WI38 (cell line): ENCODE measurements at regions not wholly inside any gene's neighbourhood (a gene's known extent, or its start where the extent isn't known, plus 50 kb on each side); places are given as distances from the start of the nearest gene placed in this dataset.
"Not testable (repeated sequence)": the region's sequence is repeated elsewhere in the genome, so short reads cannot be mapped to it uniquely, and the experiment has no call there.

Experiments used
- H3K4me3 ChIP-seq: 2 replicates; pipeline ENCODE4 v1.5.1; 2011; ENCODE audit warnings: low read depth, mild to moderate bottlenecking, control low read depth, low read length
- TF ChIP-seq, protein P1 (sequence below): IDR thresholded peaks from 2 replicates; pipeline ENCODE4 v1.5.1; 2012; ENCODE audit warnings: low read depth, mild to moderate bottlenecking, control low read depth, low read length

GRCh38 chr16:64695684-64696083 lies 426.2 kb downstream of the CDH11 start:
- H3K4me3 ChIP-seq: no peak overlapping the region
- TF ChIP-seq, protein P1, sequence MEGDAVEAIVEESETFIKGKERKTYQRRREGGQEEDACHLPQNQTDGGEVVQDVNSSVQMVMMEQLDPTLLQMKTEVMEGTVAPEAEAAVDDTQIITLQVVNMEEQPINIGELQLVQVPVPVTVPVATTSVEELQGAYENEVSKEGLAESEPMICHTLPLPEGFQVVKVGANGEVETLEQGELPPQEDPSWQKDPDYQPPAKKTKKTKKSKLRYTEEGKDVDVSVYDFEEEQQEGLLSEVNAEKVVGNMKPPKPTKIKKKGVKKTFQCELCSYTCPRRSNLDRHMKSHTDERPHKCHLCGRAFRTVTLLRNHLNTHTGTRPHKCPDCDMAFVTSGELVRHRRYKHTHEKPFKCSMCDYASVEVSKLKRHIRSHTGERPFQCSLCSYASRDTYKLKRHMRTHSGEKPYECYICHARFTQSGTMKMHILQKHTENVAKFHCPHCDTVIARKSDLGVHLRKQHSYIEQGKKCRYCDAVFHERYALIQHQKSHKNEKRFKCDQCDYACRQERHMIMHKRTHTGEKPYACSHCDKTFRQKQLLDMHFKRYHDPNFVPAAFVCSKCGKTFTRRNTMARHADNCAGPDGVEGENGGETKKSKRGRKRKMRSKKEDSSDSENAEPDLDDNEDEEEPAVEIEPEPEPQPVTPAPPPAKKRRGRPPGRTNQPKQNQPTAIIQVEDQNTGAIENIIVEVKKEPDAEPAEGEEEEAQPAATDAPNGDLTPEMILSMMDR: no peak

DNA sequence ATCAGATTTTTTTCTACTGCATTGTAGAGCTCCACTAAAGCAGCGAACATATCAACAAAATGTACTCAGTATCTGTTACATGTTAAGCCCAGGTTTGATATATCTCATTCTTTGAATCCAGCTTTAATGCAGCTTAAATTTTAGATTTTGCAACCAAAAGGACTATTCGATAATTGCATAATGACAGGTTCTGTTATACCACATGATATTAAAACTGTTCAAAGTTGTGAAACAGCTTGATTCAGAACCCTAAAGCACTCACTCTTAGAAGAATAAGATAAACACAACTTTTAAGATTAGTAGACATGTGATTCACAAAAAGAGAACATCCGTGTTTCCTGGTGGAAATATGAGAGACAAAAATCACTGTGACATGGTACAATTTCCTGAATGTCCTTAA lies 427.9 kb downstream of the CDH11 start:
- TF ChIP-seq, protein P1: no peak
- no peak overlapping the region for H3K4me3 ChIP-seq

DNA sequence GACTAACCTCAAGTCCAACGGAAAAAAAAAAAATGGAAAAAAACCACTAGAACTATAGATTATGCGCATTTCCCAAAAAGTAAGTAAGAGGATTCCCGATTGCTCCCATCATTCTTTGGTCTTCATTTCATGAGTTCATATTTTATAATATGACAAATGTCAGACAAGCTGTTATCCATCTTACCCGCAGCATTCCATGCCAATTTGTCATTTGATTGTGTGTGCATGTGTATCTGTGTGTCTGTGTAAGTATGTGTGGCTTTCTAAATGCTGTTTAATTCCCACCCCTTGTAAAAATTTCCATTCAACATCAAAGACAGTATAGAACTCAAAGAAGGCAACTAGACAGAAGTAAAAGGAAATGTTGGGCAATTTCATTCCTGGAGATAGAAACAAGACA lies 434.1 kb downstream of the CDH11 start:
- TF ChIP-seq, protein P1: no peak
- H3K4me3 ChIP-seq: no peak overlapping the region

DNA sequence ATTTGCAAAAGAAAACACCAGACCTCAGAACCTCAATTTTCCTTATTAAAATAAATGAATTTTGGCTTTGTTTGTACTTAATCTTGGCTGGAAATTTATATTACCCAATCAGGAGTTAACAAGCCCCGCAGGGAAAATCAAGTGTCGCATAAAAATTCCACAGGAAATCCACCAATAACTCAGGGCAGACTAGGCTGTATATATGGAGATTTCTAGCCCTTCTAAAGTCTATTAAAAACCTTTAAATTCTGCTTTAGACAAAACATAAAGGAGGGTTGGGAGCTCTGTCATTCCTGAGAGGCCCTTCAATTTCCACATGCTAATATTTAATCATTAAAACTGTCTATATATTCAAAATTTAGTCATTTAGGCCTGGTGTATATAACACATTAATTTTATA lies 434.7 kb downstream of the CDH11 start:
- TF ChIP-seq, protein P1: no peak
- H3K4me3 ChIP-seq: no peak overlapping the region

GRCh38 chr16:64679976-64680690 lies 441.7 kb downstream of the CDH11 start:
- TF ChIP-seq, protein P1: no peak
- H3K4me3 ChIP-seq: no peak overlapping the region

DNA sequence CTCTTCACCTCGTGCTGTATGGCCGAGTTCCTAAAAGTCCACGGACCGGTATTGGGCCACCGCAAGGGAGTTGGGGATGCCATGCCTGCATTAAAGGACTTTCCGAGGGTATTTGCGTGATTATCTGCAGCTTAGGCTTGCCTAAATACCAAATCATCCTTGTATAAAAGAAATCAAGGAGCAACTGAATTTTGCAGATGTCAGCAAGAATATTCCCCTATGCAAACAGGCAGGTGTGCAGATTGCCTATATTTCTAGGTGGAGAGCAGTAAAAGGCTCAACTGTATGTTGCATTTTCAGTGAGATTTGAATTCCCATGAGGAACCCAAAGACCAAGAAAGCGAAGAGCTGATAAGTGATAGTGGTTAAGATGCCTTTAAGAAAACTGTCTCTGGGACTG lies 452.3 kb downstream of the CDH11 start:
- TF ChIP-seq, protein P1: no peak
- no peak overlapping the region for H3K4me3 ChIP-seq

- TF ChIP-seq, protein P1: no peak
- no peak overlapping the region for H3K4me3 ChIP-seq
Measured at GRCh38 chr16:64667334-64667877, 454.5 kb downstream of the CDH11 start.

DNA sequence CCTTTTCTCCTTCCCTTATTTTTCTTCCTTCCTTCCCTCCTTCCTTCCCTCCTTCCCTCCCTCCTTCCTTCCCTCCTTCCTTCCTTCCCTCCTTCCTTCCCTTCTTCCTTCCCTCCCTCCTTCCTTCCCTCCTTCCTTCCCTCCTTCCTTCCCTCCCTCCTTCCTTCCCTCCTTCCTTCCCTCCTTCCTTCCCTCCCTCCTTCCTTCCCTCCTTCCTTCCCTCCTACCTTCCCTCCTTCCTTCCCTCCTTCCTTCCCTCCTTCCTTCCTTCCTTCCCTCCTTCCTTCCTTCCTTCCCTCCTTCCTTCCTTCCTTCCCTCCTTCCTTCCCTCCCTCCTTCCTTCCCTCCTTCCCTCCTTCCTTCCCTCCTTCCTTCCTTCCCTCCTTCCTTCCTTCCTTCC lies 459.6 kb downstream of the CDH11 start:
- H3K4me3 ChIP-seq: not testable (repeated sequence)
